Muscle layer of duodenum (tissue), 2 donors: ENCODE measurements at regions not wholly inside any gene's neighbourhood (a gene's known extent, or its start where the extent isn't known, plus 50 kb on each side); places are given as distances from the start of the nearest gene placed in this dataset.

Source experiments
- H3K27ac ChIP-seq: one replicate; pipeline ENCODE4 v1.7.0; 2013; ENCODE audit warnings: mild to moderate bottlenecking, low read length
- H3K27me3 ChIP-seq: one replicate; pipeline ENCODE4 v1.7.0; 2013; ENCODE audit warnings: low read depth, mild to moderate bottlenecking, control low read depth, low read length
- H3K36me3 ChIP-seq, 2 donors: one replicate each; pipeline ENCODE4 v1.7.0; 2013; ENCODE audit warnings: low read length in 2 of 2, control low read depth in 1 of 2, mild to moderate bottlenecking in 1 of 2; ENCODE audit not compliant: insufficient read depth in 2 of 2, control insufficient read depth in 1 of 2
- H3K4me1 ChIP-seq, 2 donors: one replicate each; pipeline ENCODE4 v1.7.0; 2013; ENCODE audit warnings: low read length in 2 of 2, mild to moderate bottlenecking in 2 of 2, control low read depth in 1 of 2, moderate library complexity in 1 of 2; ENCODE audit not compliant: insufficient read depth in 2 of 2, control insufficient read depth in 1 of 2
- H3K4me3 ChIP-seq, 2 donors: one replicate each; pipeline ENCODE4 v1.7.0; 2013; ENCODE audit warnings: low read length in 2 of 2, low read depth in 1 of 2, mild to moderate bottlenecking in 1 of 2
- H3K9me3 ChIP-seq, 2 donors: one replicate each; pipeline ENCODE4 v1.7.0; 2013; ENCODE audit warnings: low read length in 2 of 2, control low read depth in 1 of 2, mild to moderate bottlenecking in 1 of 2; ENCODE audit not compliant: control insufficient read depth in 1 of 2
- donor health status: healthy.

DNA sequence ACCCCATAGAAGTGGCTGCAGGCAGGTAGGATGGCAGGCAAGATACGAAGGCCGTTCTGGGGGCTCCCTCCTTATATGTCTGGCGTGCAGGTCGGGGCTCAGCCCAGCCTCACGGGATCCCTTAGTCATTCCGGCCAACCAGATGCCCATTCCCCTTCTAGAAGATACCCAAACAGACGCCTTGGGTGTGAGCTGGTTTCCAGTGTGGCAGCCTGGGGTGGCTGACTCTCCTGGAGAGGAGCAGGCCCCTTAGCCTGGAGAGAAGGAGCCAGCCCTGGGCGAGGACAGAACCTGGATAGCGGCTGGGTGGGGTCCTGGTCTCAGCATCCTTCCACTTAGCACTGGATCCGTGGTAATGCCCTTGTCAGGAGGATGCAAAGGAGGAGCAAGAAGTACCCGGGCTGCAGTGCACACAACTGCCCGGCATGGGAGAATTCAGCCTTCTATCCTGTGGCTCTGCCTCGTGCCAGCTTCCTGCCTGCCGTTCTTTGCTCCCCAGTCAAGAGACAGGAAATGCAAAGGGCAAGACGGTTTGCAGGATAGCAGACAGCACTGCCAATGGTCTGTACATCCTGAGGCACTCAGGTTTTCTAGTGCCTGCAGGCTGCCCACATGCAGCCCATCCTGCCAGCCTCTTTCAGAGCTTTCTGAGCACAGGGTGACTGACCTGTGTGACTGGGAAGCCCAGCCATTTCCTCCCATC is 56.7 kb upstream of the WASF3 start:
- Histone ChIP-seq H3K4me3 (no peak overlapping the region), H3K36me3 (no peaks in the 10 kb centered on the region), H3K9me3 (no peaks in the 10 kb centered on the region), H3K4me1 (no peaks in the 10 kb centered on the region), H3K27ac (no peak overlapping the region), H3K27me3 (no peaks in the 10 kb centered on the region)

DNA sequence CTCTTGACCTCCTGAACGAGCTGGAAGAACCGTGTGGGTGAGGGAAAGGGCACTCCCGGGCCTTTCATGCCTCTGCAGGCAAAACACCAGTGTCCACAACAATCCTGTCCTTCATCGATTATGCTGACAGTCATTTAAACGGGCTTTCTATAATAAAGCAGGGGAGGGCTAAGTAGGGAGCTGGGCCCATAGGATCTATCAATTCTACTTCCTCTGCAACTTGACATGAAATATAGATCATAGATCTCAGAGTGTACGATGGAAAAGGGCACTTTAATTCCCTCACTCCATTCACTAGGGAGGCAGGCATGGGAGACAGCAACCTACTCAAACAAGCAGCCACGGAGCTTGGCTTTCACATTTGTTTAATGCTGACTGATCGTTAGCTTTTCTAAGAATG is 55.8 kb upstream of the WASF3 start:
- no peaks in the 10 kb centered on the region for H3K4me1 ChIP-seq
- no peaks in the 10 kb centered on the region for H3K27me3 ChIP-seq
- H3K36me3 ChIP-seq = no peaks in the 10 kb centered on the region
- H3K9me3 ChIP-seq = no peaks in the 10 kb centered on the region
- no peak overlapping the region for H3K4me3 ChIP-seq
- no peak overlapping the region for H3K27ac ChIP-seq

DNA sequence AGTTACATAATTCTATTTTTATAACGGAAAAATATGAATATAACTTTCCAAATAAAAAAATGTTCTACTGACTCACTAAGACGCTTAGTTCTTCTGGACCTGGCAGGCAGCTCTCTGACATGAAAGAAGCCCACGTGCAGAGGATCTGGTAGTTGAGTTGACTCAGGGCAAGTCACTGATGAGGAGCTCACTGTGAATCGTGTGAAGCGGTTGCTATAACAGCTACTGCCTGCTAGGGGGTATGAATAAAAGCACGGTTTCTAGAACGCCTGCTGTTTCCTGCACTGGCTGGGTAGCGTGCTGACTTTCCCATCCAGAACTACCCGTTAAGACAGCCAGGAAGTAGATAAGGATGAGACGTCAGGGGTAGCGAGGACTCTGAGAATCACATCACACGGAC is 54.7 kb upstream of the WASF3 start:
- H3K9me3 ChIP-seq = no peaks in the 10 kb centered on the region
- H3K4me3 ChIP-seq = no peak overlapping the region
- no peaks in the 10 kb centered on the region for H3K27me3 ChIP-seq
- no peaks in the 10 kb centered on the region for H3K4me1 ChIP-seq
- no peak overlapping the region for H3K27ac ChIP-seq
- no peaks in the 10 kb centered on the region for H3K36me3 ChIP-seq

DNA sequence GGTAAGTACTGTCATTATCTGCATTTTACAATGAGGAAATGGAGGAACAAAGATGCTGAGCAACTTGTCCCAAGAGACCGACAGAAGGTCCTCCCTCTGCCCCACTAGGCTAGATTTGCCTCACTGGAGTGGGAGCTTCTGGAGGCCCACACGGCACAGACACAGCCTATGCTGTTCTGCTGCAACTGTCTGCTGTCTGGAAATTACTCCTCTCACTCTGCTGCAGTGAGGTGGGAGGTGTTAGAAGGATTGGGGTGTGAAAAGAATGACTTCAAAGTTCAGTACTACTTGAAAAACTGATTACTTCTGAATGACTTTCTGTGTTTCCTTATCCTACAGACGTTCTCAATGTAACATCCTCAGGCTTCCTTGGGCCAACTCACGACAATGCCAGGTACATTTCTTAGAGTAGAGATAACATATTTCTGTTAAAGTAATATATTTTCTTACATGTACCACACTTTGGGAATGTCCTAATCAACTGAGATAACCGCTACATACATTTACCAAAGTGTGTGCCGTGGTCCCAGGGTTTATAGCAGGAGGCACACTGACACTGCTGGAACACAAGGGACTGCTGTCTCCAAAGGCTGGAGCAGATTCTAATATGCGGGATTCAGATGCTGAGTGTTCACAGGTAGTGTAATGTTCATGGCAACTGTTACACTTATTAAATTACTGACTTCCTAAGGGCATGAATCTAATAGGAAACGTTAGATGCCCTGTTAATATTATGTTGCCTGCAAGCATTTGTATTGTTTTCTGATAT is 53.5 kb upstream of the WASF3 start:
- Histone ChIP-seq H3K36me3 (no peaks in the 10 kb centered on the region), H3K27ac (no peak overlapping the region), H3K27me3 (no peaks in the 10 kb centered on the region), H3K4me1 (no peaks in the 10 kb centered on the region), H3K9me3 (peaks cover 0 to 3% of the 10 kb centered on the region in 2 donors), H3K4me3 (no peak overlapping the region)
